ENCODE measurements at regions not wholly inside any gene's neighbourhood (a gene's known extent, or its start where the extent isn't known, plus 50 kb on each side); places are given as distances from the start of the nearest gene placed in this dataset.

DNA sequence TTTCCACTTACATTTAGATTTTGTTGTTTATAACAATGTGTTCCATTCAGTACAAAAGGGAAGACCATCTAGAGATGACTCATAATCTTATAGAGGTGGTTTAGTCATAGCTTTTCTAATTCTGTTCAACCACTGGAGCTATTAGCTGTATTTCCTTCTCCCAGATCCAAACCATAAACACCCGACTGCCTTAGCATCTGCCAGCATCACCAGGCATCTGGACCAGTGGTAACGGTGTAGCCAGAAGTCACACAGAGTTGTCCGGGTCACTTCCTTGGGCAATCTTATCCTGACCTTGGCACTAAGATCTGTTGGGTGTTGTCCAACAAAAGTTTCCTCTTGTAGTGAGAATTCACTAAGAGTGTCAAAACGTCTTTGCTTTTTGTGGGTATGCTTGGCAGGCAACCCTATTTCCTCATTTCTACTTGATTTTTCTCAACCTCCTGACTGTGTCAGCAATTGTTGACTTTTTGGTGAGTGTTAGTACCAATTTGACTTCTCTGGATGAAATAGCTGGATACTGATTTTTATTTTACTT is 372.1 kb upstream of the B3GALT2 start:
- DNase-seq, result peak; percentile 79

- DNase-seq, result no peak
Measured at GRCh38 chr1:193555662-193556441, 369.4 kb upstream of the B3GALT2 start.

- DNase-seq, result no peak
Measured at GRCh38 chr1:193553564-193553963, 367.2 kb upstream of the B3GALT2 start.

GRCh38 chr1:193552274-193552673 is 365.9 kb upstream of the B3GALT2 start:
- no peak for DNase-seq

DNA sequence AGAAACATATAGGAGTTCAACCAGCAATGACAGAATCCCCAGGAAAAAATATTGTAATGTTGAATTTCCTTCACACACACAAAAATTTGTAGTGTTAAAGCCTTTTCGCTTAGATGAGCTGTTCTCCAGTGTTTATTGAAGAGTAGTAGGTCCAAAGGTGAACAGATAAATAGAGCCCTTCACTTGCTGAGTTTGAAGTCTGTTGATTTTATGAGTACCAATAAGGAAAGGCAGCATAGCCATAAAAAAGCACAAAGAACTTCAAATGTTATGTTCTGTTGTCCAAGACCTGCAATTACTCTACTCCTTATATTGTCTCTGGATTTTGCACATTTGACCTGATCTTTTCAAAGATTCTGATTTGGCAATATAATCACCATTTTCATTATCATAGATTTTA is 362.7 kb upstream of the B3GALT2 start:
- DNase-seq, result no peak

GRCh38 chr1:193545171-193545570 is 358.8 kb upstream of the B3GALT2 start:
- no peak for DNase-seq

- DNase-seq, result peak; percentile 67
Measured at GRCh38 chr1:193543259-193543658, 356.8 kb upstream of the B3GALT2 start.

GRCh38 chr1:193542690-193543089 is 356.3 kb upstream of the B3GALT2 start:
- no peak for DNase-seq

DNA sequence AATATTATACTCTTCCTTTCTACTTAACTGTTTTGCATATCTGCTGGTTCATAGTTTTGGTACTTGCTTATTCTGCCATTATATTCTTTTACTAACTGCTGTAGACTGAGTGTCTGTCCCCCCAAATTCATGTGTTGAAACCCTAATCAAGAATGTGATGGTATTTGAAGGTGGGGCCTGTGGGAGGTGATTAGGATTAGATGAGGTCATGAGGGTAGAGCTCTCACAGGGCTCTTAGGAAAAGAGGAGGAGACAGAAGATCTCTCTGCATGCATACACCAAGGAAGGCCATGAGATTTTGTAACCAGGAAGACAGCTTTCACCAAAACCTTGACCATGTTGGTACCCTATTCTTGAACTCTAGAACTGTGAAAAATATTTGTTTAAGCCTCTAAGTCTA is 354.1 kb upstream of the B3GALT2 start:
- DNase-seq, result no peak

DNA sequence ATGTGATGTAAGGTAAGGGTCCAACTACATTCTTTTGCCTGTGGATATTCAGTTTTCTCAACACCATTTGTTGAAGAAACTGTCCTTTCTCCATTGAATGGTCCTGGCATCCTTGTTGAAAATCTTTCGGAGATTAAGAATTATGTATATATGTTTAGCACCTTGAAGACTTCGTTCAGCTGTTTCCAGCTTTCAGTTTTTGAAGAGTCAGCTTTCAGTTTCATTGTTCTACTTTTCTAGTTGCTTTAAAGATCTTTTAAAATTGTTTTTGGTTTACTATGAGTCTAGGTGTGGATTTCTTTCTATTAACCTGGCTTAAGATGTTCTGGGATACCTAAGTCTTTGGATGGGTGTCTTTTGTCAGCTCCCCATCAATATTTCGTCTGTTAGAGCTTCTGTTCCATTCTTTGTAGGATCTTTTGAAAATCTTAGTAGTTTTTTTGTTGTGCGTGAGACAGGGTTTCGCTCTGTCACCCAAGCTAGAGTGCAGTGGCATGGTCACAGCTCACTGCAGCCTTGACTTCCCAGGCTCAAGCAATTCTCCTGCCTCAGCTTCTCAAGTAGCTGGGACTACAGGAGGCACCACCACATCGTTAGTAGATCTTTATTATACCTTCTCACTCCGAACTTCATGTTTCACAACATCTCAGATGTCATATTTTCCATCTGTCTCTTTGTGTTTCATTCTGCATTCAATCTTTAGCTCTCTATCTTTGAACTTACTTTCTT is 353.5 kb upstream of the B3GALT2 start:
- DNase-seq, result no peak

GRCh38 chr1:193538680-193539079 is 352.3 kb upstream of the B3GALT2 start:
- no peak for DNase-seq

DNA sequence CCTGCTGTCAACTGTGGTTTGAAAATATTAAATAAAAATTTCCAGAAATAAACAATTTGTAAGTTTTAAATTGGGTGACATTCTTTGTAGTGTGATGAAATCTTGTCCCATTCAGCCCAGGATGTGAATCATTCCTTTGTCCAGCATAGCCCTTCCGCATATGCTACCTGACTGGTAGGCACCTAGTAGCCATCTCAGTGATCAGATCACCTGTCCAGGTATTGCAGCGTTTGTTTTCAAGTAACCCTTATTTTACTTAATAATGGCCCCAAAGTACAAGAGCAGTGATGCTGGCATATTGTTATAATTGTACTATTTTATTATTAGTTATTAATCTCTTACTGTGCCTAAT is 351.6 kb upstream of the B3GALT2 start:
- no peak for DNase-seq

- no peak for DNase-seq
Measured at GRCh38 chr1:193537266-193538002, 351.0 kb upstream of the B3GALT2 start.

GRCh38 chr1:193533853-193534252 is 347.4 kb upstream of the B3GALT2 start:
- no peak for DNase-seq

GRCh38 chr1:193525917-193526710 is 339.7 kb upstream of the B3GALT2 start:
- no peak for DNase-seq

GRCh38 chr1:193525411-193525810 is 339.0 kb upstream of the B3GALT2 start:
- DNase-seq, result no peak

DNA sequence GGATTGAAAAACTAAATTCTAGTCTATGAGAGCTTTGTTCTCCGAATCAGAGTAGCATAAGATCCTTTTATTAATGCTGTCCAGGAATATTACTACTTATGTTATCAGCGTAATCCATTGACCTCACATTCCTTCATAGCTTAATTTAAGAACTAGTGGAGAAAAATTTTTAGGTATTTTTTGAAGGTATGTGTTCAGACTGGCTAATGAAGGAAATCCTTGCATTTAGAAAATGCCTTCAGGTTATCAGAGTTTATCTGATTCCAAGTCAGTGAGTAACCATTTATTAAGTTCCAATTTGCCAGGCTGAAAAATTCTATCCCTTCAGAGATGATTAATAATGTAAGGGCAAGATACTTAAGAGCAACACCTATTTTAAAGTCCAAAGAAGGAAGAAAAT is 338.2 kb upstream of the B3GALT2 start:
- DNase-seq, result no peak

GRCh38 chr1:193524021-193524420 is 337.6 kb upstream of the B3GALT2 start:
- DNase-seq, result no peak

- DNase-seq, result no peak
Measured at GRCh38 chr1:193520472-193520871, 334.1 kb upstream of the B3GALT2 start.

GRCh38 chr1:193519922-193520321 is 333.5 kb upstream of the B3GALT2 start:
- DNase-seq, result no peak

DNA sequence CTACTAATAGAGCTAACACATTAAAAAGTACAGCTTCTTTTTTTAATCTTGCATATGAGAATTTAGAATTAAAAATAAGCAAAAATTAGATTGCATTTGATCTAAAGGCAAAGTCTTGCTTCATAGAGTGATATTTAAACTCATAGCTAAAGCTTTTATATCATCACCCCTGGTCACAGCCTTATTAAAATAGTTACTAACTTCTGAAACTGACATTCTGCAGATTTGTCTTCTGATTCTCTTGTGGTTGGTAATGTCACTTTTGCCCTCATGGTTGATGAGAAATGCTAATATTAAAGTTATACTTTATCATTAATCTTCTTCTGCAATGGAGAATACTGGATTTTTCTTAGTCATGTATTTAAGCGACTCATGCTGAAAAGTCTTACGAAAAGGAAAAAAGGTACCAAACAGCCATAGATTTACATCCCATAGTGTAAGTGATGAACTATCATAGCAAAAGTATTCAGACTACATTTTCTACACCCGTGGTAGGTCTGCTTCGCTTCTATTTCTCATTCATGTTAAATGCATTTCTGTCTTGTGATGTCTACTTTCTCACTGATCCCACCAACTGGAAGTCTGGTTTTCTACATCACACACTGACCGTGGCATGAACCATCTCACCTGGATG is 330.5 kb upstream of the B3GALT2 start:
- no peak for DNase-seq

GRCh38 chr1:193514397-193514796 is 328.0 kb upstream of the B3GALT2 start:
- DNase-seq, result no peak
